OCI-LY3 (cell line): ENCODE measurements at regions not wholly inside any gene's neighbourhood (a gene's known extent, or its start where the extent isn't known, plus 50 kb on each side); places are given as distances from the start of the nearest gene placed in this dataset.

Experiments
- CTCF ChIP-seq: fragments of 200-600, 300-600 bp; sonication (generic); IDR thresholded peaks from 2 replicates; pipeline ENCODE4 v1.5.1; 2014; ENCODE audit warnings: antibody characterized with exemption, low read length, low read depth
- EZH2phosphoT487 ChIP-seq: fragments of 200-600 bp; shearing (Covaris generic); IDR thresholded peaks from 2 replicates; pipeline ENCODE4 v1.6.1; 2018; ENCODE audit warnings: antibody characterized with exemption, mixed run types, low read depth

DNA sequence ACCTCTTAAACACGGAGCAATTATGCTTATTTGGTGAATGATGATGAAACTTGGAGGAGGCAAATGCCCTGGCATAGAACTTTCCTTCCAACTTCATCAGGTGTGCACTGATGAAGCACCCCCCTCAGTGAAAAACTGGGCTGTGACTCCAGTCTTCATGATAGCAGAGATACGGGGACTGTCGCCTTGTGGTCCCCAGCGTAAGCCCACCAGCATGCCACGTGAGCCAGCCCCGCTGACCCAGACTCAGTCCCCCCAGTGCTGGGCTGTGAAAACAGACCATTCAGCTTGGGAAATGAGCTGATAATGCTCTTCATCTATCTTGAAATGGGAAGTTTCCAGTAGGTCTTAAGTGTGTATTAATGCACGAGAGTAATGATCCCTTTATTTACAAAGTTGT, 177.0 kb downstream of the SNX10 start:
- TF ChIP-seq CTCF (no peak), EZH2phosphoT487 (no peak)
